ENCODE measurements at regions not wholly inside any gene's neighbourhood (a gene's known extent, or its start where the extent isn't known, plus 50 kb on each side); places are given as distances from the start of the nearest gene placed in this dataset.

DNA sequence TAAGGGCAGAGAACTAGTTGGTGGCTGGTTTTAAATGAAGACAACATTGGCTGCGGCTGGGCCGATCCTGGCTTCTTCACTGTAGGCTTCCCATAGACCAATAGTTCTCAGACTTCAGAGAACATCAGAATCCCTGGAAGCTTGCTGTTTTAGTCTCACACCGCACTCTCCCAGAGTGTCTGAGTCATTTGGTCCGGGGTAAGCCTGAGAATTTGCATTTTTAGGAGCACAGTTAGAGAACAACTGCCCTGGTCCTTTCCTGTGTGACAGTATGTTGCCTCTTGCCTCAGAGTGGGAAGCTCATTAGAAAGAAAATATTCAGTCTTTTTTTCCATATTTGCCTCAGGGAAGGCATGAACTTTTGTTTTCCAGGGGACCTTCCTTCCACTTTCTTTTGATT lies 137.1 kb upstream of the GAREM1 start:
- 71 to 74% methylated on average over 4 of the region's 4 CpGs for WGBS, 2 donors
- H3K9me3 ChIP-seq: no peaks in the 10 kb centered on the region
- intact Hi-C loops (cut with DNase I): no loop called here
- no peak for ATAC-seq
- no peaks in the 10 kb centered on the region for H3K4me1 ChIP-seq
- H3K4me3 ChIP-seq: no peak overlapping the region
- H3K27ac ChIP-seq: no peak overlapping the region
- no peaks in the 10 kb centered on the region for H3K36me3 ChIP-seq (replicated peaks in 1 of 2; ENCODE audit: insufficient read depth in 1 of 2, low read depth in 2 of 2)
- TF ChIP-seq, protein P1, sequence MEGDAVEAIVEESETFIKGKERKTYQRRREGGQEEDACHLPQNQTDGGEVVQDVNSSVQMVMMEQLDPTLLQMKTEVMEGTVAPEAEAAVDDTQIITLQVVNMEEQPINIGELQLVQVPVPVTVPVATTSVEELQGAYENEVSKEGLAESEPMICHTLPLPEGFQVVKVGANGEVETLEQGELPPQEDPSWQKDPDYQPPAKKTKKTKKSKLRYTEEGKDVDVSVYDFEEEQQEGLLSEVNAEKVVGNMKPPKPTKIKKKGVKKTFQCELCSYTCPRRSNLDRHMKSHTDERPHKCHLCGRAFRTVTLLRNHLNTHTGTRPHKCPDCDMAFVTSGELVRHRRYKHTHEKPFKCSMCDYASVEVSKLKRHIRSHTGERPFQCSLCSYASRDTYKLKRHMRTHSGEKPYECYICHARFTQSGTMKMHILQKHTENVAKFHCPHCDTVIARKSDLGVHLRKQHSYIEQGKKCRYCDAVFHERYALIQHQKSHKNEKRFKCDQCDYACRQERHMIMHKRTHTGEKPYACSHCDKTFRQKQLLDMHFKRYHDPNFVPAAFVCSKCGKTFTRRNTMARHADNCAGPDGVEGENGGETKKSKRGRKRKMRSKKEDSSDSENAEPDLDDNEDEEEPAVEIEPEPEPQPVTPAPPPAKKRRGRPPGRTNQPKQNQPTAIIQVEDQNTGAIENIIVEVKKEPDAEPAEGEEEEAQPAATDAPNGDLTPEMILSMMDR (IDR thresholded peaks at IDR 0.05): no peak
- no peak for TF ChIP-seq POLR2A (IDR thresholded peaks at IDR 0.05)
- no peak for DNase-seq
- no peaks in the 10 kb centered on the region for H3K27me3 ChIP-seq

DNA sequence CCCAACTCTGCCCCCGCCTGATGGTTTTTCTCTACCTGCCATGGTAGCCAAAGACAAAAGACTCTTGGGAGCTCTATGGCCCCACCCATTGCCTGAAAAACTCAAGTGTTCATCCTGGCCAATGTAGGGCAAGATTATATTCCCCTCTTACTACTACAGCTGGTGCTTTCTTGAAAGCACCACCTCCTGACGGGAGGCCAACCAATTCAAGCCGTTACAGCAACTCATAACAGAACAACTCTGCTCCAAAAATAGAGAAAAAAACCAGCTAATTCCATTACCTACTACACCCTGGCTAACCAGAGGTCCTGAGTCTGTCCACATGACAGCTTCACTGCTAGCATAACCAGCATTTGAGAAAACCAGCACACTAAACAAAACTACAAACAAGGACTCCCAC lies 127.5 kb upstream of the GAREM1 start:
- Histone ChIP-seq H3K36me3 (replicated peaks in 1 of 2; ENCODE audit: insufficient read depth in 1 of 2, low read depth in 2 of 2) (no peaks in the 10 kb centered on the region), H3K4me1 (no peaks in the 10 kb centered on the region), H3K27me3 (no peaks in the 10 kb centered on the region), H3K4me3 (no peak overlapping the region), H3K9me3 (no peaks in the 10 kb centered on the region), H3K27ac (no peak overlapping the region)
- no peak for TF ChIP-seq POLR2A (IDR thresholded peaks at IDR 0.05)
- TF ChIP-seq, protein P1 (IDR thresholded peaks at IDR 0.05): no peak
- 60 to 63% methylated on average over 3 of the region's 3 CpGs for WGBS, 2 donors
- DNase-seq (no peak), ATAC-seq (no peak)
- intact Hi-C loops (cut with DNase I): no loop called here

DNA sequence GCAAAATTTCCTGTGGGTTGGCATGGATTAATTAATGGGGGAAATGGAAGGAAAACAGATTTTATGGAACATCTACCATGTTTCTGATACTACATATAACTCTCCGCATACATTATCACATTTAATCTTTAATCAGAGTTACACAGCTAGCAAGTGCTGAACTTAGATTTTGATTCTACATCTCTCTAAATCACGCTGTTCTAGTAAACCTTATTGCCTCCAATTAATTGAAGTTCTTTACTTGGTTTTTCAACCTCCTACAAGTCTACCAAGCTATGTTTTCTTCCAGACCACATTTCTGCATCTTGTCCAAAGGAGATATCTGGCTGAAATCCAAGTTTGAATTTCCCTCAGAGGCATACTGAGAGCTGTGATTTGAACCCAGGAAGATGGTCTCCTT lies 125.8 kb upstream of the GAREM1 start:
- 47 to 48% methylated on average over 2 of the region's 2 CpGs for WGBS, 2 donors
- H3K4me1 ChIP-seq: no peaks in the 10 kb centered on the region
- no peak overlapping the region for H3K4me3 ChIP-seq
- no peaks in the 10 kb centered on the region for H3K9me3 ChIP-seq
- no peak for ATAC-seq
- TF ChIP-seq POLR2A (IDR thresholded peaks at IDR 0.05): no peak
- DNase-seq: no peak
- no peak overlapping the region for H3K27ac ChIP-seq
- no peaks in the 10 kb centered on the region for H3K36me3 ChIP-seq (replicated peaks in 1 of 2; ENCODE audit: insufficient read depth in 1 of 2, low read depth in 2 of 2)
- intact Hi-C loops (cut with DNase I): no loop called here
- no peaks in the 10 kb centered on the region for H3K27me3 ChIP-seq

DNA sequence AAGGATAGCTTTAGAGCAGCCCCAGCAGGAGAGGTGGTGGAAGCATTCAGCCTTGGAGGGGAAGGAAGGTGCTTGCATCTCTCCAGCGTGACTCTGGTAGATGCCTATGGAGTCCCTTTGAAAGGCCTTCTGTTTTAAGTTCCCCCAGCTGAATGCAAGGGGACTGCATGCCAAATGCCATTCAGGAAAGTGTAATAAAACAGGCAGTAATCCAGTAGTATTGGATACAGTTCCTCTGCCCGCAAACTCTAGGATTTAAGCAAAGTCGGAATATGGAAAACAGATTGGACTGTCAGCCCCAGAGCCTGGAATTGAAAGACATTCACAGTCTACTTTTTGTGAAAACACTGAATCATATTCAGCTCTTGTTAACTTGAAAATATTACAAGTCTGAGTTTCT lies 125.2 kb upstream of the GAREM1 start:
- 55 to 70% methylated on average over 3 of the region's 3 CpGs for WGBS, 2 donors

DNA sequence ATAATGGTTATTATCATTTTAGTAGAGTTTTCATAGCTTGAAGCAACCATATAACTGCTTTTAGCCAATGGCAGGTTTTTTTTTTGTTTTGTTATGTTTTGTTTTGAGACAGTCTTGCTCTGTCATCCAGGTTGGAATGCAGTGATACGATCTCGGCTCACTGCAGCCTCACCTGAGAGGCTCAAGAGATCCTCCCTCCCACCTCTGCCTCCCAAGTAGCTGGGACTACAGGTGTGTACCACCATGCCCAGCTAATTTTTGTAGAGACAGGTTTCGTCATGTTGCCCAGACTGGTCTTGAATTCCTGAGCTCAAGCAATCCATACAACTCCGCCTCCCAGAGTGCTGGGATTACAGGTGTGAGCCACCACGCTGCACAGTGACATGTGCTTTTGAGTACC lies 117.5 kb upstream of the GAREM1 start:
- no peaks in the 10 kb centered on the region for H3K36me3 ChIP-seq (replicated peaks in 1 of 2; ENCODE audit: insufficient read depth in 1 of 2, low read depth in 2 of 2)
- no peak for ATAC-seq
- WGBS, 2 donors: 69 to 85% methylated on average over 5 of the region's 5 CpGs

More for the DNA sequence above, 125.2 kb upstream of the GAREM1 start:
- ATAC-seq (no peak), DNase-seq (no peak)
- H3K27ac ChIP-seq: no peak overlapping the region
- intact Hi-C loops (cut with DNase I): no loop called here
- H3K9me3 ChIP-seq: no peaks in the 10 kb centered on the region
- no peaks in the 10 kb centered on the region for H3K36me3 ChIP-seq (replicated peaks in 1 of 2; ENCODE audit: insufficient read depth in 1 of 2, low read depth in 2 of 2)
- no peaks in the 10 kb centered on the region for H3K4me1 ChIP-seq
- TF ChIP-seq, protein P1 (IDR thresholded peaks at IDR 0.05): no peak
- TF ChIP-seq POLR2A (IDR thresholded peaks at IDR 0.05): no peak
- H3K27me3 ChIP-seq: no peaks in the 10 kb centered on the region
- H3K4me3 ChIP-seq: no peak overlapping the region

More for the DNA sequence above, 117.5 kb upstream of the GAREM1 start:
- H3K27ac ChIP-seq: no peak overlapping the region
- no peak for TF ChIP-seq POLR2A (IDR thresholded peaks at IDR 0.05)
- TF ChIP-seq, protein P1 (IDR thresholded peaks at IDR 0.05): no peak
- intact Hi-C loops (cut with DNase I): no loop called here
- H3K4me3 ChIP-seq: no peak overlapping the region
- H3K9me3 ChIP-seq: no peaks in the 10 kb centered on the region
- no peaks in the 10 kb centered on the region for H3K4me1 ChIP-seq
- no peak for DNase-seq
- H3K27me3 ChIP-seq: no peaks in the 10 kb centered on the region
